Pons (tissue), 1 donor: ENCODE measurements at regions not wholly inside any gene's neighbourhood (a gene's known extent, or its start where the extent isn't known, plus 50 kb on each side); places are given as distances from the start of the nearest gene placed in this dataset.
"Not testable (repeated sequence)": the region's sequence is repeated elsewhere in the genome, so short reads cannot be mapped to it uniquely, and the experiment has no call there.

Experiments used
- DNase-seq: peaks from one replicate; pipeline ENCODE4 v3.0.0-alpha.2; 2016; ENCODE audit warnings: low spot score

DNA sequence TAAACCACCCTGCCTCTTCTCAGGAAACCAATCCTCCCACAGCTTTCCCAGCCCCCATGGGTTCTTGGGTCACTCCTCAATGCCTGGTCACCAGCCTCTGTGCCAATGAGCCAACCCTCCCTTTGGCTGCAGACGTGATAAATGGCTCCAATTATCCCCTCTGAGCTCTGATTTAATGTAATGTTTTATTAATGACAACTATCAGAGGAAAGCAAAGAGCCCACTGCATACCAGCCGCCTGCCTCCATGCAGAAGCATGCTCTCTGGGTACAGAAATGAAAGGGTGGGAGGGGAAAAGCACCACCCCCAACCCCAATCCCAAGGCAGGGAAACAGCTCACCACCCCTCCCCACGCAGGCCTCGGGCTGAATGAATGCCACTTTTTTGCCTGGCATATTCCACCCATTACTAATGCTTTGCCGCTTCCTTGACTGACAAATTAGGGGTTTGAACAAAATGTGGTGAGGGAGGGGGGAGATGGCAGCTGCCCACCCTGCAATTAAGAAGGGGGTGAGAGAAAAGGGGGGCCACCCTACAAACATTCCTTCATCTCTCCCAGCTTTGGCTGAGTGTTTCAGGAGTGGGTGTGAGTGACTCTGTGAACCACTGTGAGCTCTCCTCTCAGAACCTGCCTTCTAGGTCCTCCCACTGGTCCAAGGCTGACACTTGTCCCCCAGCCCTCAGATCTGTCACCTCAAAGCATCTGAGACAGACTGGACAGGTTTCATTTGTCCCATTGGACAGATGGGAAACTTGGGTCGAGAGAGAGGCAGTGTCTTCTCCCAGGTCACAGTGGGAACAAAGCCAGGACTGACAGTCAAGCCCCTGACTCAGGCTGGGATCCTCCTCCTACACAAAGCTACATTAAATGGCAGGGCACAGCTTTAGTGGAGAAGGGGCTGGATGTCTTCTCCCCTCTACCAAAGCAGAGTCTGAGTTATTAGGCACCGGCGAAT lies 161.5 kb downstream of the TMEM132E start:
- no peak for DNase-seq

DNA sequence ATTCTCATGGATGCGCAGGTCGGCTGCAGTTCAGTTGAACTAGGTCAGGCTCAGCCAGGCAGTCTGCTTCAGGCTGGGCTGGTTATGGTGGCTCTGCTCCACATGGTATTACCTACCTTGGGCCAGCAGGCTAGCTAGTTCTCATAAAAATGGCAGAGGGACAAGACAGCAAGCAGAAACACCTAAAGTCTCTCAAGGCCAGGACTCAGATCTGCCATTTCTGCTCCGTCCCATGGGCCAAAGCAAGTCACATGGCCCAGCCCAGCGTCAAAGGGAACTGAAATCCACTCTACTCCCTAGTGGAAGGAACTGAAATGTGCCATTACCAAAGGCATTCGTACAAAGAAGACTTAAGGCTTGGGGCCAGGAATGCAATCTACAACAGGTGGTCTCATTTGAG lies 160.0 kb downstream of the TMEM132E start:
- no peak for DNase-seq

DNA sequence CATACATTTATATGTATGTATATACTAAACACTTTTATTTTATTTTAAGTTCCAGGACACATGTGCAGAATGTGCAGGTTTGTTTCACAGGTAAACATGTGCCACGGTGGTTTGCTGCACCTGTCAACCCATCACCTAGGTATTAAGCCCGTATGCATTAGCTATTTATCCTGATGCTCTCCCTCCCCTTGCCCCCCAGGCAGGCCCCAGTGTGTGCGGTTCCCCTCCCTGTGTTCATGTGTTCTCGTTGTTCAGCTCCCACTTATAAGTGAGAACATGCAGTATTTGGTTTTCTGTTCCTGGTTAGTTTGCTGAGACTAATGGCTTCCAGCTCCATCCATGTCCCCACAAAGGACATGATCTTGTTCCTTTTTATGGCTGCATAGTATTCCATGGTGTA lies 158.3 kb downstream of the TMEM132E start:
- DNase-seq, result not testable (repeated sequence)

DNA sequence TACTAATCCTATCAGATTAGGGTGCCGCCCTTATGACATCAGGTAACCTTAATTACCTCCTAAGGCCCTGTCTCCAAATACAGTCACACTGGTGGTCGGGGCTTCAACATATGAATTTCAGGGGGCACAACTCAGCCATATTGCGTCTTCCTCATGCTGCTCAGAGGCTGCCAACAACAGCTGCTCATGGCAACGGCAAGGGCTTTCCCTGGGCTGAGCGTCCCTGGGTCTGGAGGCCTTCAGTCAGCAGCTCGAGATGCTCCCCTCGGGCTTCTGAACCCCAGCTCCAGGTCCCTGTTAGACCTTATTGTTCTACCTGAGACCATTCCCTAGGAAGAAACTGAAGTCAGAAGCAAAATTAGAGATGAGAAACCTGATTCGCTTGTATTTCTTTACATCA lies 157.2 kb downstream of the TMEM132E start:
- DNase-seq, result no peak

DNA sequence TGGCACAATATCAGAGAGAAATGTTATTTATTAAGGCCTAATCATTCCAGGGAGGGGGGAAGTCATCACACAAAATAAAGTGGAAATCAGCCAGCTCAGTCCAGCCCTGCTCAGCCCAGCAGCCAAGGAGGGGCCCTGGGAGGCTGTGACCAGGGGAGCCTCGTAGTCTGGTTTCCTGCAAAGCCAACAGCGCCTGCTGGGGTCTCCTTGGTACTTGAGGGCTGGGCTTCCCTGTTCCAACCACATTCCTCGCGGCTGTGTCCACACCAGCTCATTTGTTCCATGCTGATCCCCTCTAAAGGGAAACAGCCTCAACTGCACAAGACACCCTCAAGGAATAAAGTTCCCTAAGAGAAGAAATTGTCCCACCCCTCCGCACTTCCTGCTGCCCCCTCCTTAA lies 154.0 kb downstream of the TMEM132E start:
- DNase-seq, result no peak

DNA sequence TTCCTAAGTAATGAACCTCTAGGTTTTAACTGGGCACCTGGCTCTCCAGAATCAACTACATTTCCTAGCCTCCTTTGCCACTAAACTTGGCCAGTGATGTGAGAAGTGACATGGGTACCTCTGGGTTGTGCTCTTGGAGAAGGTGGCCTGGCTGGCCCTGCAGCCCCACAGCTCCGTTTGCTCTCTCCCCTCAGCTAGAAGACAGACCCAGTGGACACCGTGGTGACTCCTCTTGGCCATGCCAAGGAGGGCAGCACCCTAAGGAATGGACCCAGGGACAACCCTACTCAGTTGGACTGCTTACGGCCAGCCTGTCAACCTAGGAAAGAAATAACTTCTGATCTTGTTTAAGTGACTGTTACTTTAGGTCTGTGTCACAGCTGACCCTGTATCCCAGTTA lies 151.4 kb downstream of the TMEM132E start:
- DNase-seq, result no peak

DNA sequence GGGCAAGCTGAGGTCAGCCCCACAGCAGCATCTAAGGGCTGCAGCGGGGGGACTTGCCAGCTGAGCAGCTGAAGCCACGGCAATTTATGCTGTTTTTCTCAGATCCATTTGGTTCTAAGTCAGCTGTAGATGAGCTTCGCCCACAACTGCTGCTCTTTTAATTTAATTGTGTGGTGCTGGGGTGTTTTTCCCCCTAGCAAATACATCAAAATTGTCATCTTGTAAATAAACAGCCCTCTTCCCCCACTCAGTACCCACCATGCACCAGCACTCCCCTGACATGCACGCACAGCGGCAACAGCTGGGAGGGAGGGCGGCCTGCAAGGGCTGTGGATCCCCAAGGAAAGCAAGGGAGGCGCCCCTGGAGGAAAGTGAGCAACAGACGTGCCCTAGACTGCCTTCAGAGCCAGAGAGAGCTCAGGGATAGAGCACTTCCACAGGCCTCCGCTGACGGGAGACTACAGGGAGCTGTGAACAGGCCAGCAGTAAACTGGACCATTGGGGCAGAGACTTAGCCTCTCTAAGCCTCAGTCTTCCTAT lies 149.5 kb downstream of the TMEM132E start:
- no peak for DNase-seq

DNA sequence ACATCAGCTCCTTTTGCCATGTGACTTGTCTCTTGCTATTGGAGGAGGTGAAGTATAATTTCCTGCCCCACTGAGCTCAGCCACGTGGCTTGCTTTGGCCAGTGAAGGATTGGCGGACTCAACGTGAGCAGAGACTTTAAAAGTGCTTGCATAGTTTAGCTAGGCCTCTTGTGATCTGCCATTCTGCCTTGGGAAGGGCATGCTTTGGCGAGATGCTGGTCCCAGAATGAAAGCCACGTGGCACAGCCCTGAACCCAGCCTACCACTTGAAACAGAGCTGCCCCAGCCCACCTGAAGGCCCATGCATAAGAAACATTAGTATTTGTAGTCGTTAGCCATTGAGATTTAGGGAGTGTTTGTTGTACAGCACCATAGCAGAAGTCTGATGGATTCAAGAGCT lies 148.2 kb downstream of the TMEM132E start:
- DNase-seq, result no peak

DNA sequence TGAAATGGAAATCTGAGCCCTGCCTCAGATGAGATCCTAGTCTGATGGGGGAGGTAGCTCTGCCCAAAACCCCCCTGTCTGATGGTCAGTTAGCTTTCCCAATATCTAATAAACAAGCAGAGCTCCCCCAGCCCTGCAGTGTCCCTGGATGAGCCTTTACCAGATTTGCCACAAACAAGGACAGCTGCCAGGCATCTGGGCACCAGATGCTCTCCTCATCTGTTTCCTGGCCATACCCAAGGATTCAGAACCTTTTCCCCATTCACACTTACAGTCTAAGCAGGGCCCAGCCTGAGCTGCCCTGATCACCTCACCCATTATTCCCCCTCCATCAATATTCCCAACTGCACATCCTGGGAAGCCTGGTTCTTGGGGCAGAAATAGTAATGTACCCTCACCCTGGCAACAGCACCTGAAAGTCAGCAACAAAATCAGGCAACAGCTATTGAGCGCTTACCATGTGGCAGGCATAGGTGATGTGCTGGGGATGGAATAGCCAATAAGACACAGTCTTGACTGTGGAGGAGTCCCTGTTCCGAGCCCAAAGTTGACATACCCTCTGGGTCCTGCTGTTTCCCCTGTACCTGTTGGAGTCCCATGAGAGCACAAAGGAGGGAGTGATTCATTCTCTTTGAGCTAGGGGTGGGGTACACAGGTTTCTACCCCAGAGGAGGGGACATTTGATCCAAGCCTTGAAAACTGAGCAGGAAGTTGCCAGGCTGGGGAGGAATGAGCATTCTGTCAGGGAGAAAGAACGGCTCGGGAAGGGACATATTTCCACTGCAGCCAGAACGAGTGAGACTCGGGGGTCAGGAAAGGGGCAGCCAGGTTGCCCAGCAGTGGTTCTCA lies 147.4 kb downstream of the TMEM132E start:
- no peak for DNase-seq

DNA sequence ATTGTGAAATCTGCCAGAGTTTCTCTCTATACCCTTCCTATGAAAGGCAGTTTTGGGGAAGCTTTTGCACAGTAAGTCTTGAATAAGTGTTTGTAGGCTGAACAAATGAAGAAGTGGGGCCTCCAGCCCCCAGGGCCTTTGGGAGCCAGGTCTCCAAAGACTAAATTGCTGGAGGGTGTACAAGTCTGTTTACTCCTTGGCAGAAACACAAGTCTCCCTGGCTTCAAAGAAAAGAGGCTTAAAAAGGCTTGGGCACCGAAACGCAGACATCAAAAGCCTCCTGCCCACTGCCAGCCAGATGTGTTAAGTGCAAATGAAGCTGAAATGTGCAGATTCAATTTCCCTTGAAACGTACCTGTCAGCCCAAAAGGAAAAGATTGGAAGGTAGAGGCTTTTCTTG lies 146.3 kb downstream of the TMEM132E start:
- peak; percentile 1 for DNase-seq

DNA sequence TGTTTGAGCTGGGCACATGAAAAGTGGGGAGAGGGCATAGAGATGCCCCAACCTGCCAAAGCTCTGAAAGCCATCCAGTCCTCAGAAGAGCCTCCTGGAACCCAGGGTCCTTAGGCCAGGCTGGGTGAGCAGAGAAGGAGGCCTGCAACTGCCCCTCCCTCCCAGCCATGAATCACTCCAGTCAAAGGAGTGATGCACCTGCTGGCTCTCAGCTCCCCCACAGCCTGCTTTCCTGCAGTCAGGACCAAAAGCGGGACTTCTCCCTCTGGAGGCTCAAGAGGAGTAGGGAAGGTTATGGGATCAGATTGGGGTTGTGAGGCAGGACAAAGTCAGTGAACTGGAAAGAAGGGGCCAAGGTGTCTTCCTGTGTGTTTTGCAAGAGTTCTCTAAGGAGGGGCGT lies 145.6 kb downstream of the TMEM132E start:
- no peak for DNase-seq

DNA sequence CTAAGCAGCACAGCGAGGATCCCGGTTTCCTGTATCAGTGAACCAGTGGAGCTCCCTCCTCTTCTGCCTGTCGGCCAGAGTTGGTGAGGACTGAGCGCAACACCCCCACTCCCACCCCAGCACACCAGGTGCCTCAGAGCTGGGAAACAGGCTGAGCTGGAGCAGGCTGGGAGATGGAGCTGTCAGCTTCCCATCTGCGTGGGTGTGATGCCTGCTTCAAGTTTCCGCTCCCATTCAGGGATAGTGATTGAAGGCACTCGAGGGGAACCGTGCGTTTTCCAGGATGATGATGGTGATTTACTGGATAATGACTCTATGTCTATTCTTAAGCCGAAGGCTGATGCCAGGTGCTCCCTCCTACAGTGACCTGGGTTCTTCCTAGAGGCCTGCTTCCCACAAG lies 144.5 kb downstream of the TMEM132E start:
- no peak for DNase-seq

DNA sequence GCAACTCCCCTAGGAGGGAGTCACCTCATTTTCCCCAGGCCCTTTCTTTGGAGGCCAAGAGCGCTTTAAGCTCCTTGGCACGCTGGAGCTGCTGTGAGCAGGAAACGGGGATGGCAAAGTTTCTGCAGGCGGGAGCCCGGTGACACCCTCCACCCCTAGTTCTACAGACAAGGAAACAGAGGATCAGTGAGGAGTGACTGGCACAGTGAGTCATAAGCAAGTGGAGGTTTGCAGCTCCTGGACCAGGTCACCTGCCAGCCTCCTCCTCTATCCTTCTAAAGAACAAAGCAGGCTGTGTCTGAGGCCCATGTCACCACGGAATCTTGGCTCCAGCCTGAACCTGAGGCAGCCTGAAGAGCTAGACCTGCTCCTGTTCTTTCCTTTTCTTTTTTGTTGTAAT lies 141.9 kb downstream of the TMEM132E start:
- no peak for DNase-seq

DNA sequence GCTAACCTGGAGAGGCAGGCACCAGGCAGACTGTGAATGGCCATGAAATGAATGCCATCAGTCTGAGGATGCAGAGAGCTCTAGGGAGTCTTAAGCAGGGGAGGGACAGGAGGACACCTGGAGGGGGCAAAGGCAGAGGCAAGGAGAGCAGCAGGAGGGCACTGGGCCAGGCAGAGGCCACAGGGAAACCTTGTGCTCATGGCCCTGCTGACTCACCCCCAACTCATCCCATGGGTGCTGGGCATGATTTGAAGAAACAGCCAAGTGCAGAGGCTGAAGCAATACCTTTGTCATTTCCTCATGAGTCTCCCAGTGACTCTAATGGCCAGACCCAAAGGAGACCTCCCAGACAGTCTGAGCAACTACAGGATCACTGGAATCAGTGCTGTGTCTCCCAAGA lies 141.4 kb downstream of the TMEM132E start:
- no peak for DNase-seq

DNA sequence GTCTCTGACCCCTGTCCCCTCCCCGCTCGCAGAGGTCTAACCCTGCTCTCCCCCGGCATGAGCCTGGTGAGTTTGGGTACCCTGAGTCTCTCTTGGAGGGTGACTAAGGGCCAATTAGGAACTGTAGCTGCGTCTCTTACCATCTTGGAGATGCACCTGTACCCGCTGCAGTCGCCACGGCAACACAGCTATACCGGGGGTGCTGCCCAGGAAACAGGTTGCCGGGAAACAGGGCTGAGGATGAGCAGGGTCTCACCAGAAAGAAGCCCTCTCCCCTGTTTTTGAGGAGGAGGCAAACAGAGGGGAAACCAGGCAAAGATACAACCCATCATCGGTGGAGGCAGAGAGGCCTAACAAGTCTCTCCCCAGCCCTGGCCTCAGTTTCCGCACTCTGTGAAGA lies 140.2 kb downstream of the TMEM132E start:
- DNase-seq, result no peak

DNA sequence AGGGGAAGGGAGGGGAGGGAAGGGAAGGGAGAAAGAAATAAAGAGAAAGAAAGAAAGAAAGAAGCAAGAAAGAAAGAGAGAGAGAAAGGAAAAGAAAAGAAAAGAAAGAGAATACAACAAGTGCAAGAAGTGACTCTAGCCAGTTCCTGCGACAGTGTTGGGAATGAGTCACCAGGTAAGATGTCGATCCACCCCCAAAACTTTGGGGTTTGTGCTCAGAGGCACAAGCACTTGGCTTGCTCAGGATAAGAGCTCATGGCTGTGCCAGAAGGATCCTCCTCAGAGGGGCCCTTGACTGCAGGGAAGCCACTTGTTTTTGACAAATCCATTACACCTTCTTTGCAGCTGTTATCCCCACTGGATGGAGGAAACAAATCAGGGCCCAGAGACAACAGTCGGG lies 137.7 kb downstream of the TMEM132E start:
- DNase-seq, result no peak

DNA sequence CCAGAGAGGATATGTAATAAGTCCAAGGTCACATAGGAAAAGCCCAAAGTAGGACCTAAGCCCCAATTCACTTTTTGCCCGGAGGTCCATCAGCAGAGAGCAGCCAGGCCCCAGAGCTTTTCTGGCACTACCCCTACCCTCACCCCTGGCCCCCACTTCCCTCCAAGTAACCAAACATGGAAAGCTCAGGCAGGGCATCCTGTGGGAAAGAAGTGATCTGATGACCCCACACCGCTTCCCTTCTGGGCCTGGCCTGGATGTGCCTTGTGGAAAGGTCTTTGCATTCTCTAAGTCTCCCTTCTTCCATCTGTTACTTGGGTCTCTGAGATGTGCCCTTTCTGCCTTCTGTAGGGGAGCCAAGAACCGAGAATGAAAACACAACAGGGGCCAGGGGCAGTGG lies 136.9 kb downstream of the TMEM132E start:
- DNase-seq, result no peak

DNA sequence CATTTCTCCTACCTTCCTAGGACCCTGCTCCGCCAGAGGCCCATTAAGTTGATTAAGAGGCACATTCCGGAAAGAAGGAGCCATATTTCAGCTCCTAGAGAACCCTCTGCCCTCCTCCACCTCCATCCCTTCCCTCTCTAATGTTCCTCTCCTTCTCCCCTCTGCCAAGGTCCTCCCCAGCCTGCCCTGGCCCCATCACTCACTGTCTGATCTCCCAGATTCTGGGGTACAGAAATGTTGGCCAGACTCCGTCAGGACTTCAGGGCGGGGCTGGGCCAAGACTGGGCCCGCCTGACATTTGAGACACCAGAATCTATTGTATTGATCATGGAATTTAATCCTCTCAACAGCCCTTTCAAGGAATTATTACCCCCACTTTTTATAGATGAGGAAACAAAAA lies 136.1 kb downstream of the TMEM132E start:
- DNase-seq, result no peak

DNA sequence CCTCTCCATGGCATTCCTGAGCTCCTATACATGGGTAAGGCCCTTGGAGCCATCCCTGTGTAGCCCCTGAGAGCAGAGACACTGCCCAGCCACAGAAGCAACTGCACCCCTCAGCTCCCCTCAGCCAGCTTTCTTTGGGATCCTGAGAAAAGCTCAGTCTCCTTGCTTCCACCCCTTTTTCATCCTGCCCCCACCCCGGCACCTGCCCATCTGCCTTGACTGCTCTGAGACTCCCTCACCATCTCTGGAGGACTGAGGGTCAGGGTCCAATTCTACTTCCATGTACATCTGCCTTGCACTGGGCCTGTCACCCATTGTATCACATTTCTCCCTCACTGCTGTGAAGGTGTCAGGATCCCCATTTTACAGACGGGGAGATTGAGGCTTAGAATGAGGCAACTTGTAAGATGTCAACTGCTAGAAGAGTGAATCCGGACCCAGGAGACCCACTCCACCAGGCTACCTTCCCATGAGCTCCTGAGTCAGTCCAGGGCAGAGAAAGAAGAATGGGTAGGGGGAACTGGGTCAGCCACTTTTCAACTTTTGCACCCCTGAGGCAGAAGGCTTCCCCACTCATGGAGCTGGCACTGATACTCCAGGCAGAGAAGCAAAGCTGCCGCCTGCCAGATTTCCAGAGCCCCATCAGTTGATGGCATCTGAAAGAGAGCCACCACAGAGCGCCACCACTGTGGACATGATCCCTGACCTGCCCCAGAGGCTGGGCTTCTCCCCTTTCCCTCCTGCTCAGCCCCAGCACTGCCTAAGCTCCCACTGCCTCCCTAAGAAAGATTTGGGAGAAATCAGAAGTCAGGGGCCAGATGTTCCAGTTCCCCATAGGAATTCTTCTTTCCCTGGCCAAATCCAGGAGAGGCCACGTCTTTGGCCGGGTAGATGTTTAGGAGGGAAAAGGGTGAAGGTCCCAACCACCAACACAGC lies 135.4 kb downstream of the TMEM132E start:
- no peak for DNase-seq

DNA sequence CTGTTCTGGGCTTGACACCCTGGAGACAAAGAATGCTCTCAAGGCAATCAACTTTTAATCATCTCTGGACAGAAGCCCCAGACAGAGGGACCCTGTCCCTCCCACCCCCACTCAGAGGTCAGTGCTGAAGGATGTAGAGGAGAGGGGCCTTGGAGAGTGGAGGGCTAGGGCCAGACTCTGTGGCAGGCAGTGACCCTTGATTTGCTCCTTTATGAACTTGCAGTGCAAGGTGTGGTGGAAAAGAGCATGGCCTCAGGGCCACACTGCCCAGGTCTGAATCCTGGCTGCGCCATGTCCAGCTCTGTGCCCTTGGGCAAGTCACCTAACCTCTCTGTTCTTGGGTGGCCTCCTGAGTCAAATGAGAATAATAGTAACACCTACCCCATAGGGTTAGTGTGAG lies 134.3 kb downstream of the TMEM132E start:
- no peak for DNase-seq

DNA sequence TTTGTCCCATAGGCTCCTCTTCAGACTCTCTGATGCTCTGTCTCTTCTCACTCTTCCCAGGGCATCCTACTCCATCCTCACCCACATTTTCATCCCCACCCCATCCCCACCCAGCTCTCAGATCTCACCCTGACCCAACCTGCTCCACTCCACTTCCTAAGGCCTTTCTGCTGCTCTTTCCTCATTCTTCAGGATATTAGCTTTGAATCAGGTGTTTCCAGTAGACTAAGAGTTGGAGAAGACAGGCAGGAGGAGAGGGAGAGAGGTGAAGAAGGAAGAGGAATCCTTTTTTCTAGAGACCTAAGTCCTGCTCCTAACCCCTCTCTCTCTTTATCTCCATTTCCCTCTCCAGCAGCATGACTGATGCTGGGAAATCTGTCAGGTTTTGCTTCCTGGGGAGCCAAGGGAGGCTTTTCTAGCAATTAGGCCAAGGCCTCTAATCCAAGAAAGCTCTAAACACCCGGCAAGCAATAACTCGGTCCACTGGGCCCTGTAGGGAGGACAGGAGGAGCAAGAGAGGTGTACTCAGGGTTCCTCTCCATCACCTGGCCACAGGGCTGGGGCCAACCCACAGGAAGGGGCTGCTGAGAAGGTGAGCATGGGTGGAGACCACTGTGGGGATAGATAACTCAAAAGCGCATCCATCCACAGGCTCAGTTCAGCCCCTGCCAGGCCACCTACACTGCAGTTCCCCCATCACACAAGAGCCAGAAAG lies 133.3 kb downstream of the TMEM132E start:
- no peak for DNase-seq
